PC-9 (cell line): ENCODE measurements at regions not wholly inside any gene's neighbourhood (a gene's known extent, or its start where the extent isn't known, plus 50 kb on each side); places are given as distances from the start of the nearest gene placed in this dataset.
A peak's percentile ranks its signal among the peaks of the same experiment; 100 is the strongest.

ENCODE experiments used
- BruUV-seq: library from RNA; stranded (reverse); fragments of 400-500 nt; replicated peaks from 2 replicates; lab custom pipeline; 2021; lab: Mats Ljungman, UMichigan
- CTCF ChIA-PET: fragments of 300-600 bp; sonication (Branson Sonifier 250); formaldehyde crosslinking; loops from one replicate; lab custom pipeline; 2022; ENCODE audit warnings: antibody characterized with exemption; lab: Charles Lee
- POLR2A ChIA-PET: fragments of 300-600 bp; sonication (Branson Sonifier 250); formaldehyde crosslinking; loops from one replicate; lab custom pipeline; 2022; ENCODE audit warnings: antibody characterized with exemption; ENCODE audit not compliant: unreplicated experiment; lab: Charles Lee
- DNase-seq, 2 experiments: peaks; one replicate each; pipeline versions ENCODE4 v3.0.0 to v3.0.0-alpha.2; 2015 to 2022; ENCODE audit warnings: mixed read lengths in 1 of 2
- H2AFZ ChIP-seq: fragments of 200-600 bp; sonication (generic); 2 replicates; pipeline ENCODE4 v1.8.1; 2017; ENCODE audit warnings: antibody characterized with exemption
- H3F3A ChIP-seq: fragments of 200-600 bp; sonication (generic); 2 replicates; pipeline ENCODE4 v1.8.1; 2017; ENCODE audit warnings: antibody characterized with exemption, mild to moderate bottlenecking, low read depth; ENCODE audit not compliant: insufficient read depth
- H3K27ac ChIP-seq: fragments of 200-600 bp; sonication (generic); 2 replicates; pipeline ENCODE4 v1.6.1; 2016; ENCODE audit warnings: mixed run types
- H3K27me3 ChIP-seq: fragments of 200-600 bp; sonication (generic); 2 replicates; pipeline ENCODE4 v1.6.1; 2016; ENCODE audit warnings: low read depth, mixed run types; ENCODE audit not compliant: insufficient read depth
- H3K36me3 ChIP-seq: fragments of 200-600 bp; sonication (generic); 2 replicates; pipeline ENCODE4 v1.6.1; 2016; ENCODE audit warnings: low read depth, mixed run types
- H3K4me1 ChIP-seq: fragments of 200-600 bp; sonication (generic); replicated peaks from 2 replicates; pipeline ENCODE4 v1.6.1; 2016; ENCODE audit warnings: mixed run types; ENCODE audit not compliant: insufficient read depth
- H3K4me2 ChIP-seq: fragments of 200-600 bp; sonication (generic); 2 replicates; pipeline ENCODE4 v1.6.1; 2017; ENCODE audit warnings: mixed run types
- H3K4me3 ChIP-seq: fragments of 200-600 bp; sonication (generic); 2 replicates; pipeline ENCODE4 v1.6.1; 2016; ENCODE audit warnings: mixed run types
- H3K79me2 ChIP-seq: fragments of 200-600 bp; sonication (generic); 2 replicates; pipeline ENCODE4 v1.6.1; 2017; ENCODE audit warnings: low read depth, mixed run types
- H3K9me2 ChIP-seq: fragments of 200-600 bp; sonication (generic); 2 replicates; pipeline ENCODE4 v1.8.1; 2017; ENCODE audit warnings: mild to moderate bottlenecking; ENCODE audit not compliant: insufficient read depth
- H3K9me3 ChIP-seq: fragments of 200-600 bp; sonication (generic); 2 replicates; pipeline ENCODE4 v1.8.1; 2016; ENCODE audit warnings: low read depth; ENCODE audit not compliant: insufficient read depth
- H4K20me1 ChIP-seq: fragments of 200-600 bp; sonication (generic); 2 replicates; pipeline ENCODE4 v1.8.1; 2017; ENCODE audit not compliant: insufficient read depth
- CTCF ChIP-seq: fragments of 200-600 bp; sonication (generic); conservative IDR thresholded peaks from 2 replicates; pipeline ENCODE4 v1.6.1; 2017; ENCODE audit warnings: mixed run types, antibody characterized with exemption, mild to moderate bottlenecking, moderate library complexity
- EZH2 ChIP-seq: fragments of 200-600 bp; sonication (generic); IDR thresholded peaks from 2 replicates; pipeline ENCODE4 v1.8.0; 2017; ENCODE audit warnings: antibody characterized with exemption, low read depth
- intact Hi-C: fragments of 100-400 bp; cut with micrococcal nuclease; formaldehyde crosslinking; loops from one replicate; pipeline ENCODE4 v1.10.0; 2022; ENCODE audit not compliant: unreplicated experiment

- H4K20me1 ChIP-seq, result no peaks in the 10 kb centered on the region
- no peaks in the 10 kb centered on the region for H3K36me3 ChIP-seq
- H3K4me3 ChIP-seq, result no peak overlapping the region
- BruUV-seq, result no TSS peak
- POLR2A ChIA-PET, result no interaction called here
- intact Hi-C loops, result no loop called here
- H3K27me3 ChIP-seq, result no peaks in the 10 kb centered on the region
- no peaks in the 10 kb centered on the region for H3K9me2 ChIP-seq
- no peaks in the 10 kb centered on the region for H3K9me3 ChIP-seq
- 0 out of 2 replicates have a peak overlapping the region, but pooled peaks have one; percentile 54 for H2AFZ ChIP-seq
- CTCF ChIA-PET, result no interaction called here
- TF ChIP-seq CTCF (no peak), EZH2 (no peak)
- DNase-seq, result no peak
- H3K27ac ChIP-seq, result no peak overlapping the region
- no peak overlapping the region for H3K4me2 ChIP-seq
- H3K79me2 ChIP-seq, result no peaks in the 10 kb centered on the region
- no peaks in the 10 kb centered on the region for H3F3A ChIP-seq
- H3K4me1 ChIP-seq, result no peaks in the 10 kb centered on the region
These were observed 108.0 kb downstream of the MBL2 start for GRCh38 chr10:52664629-52665028.

- CTCF ChIA-PET, result no interaction called here
- BruUV-seq, result no TSS peak
- H3K9me2 ChIP-seq, result no peaks in the 10 kb centered on the region
- no peak for DNase-seq
- H3K27me3 ChIP-seq, result no peaks in the 10 kb centered on the region
- H3K4me3 ChIP-seq, result no peak overlapping the region
- H2AFZ ChIP-seq, result no peak overlapping the region
- H3K9me3 ChIP-seq, result no peaks in the 10 kb centered on the region; the same call in 1 of the 2 replicates
- POLR2A ChIA-PET, result no interaction called here
- no peaks in the 10 kb centered on the region for H3K36me3 ChIP-seq
- intact Hi-C loops, result no loop called here
- H3K4me2 ChIP-seq, result no peak overlapping the region
- H3F3A ChIP-seq, result no peaks in the 10 kb centered on the region
- H3K79me2 ChIP-seq, result no peaks in the 10 kb centered on the region
- no peak overlapping the region for H3K27ac ChIP-seq
- H3K4me1 ChIP-seq, result no peaks in the 10 kb centered on the region
- no peaks in the 10 kb centered on the region for H4K20me1 ChIP-seq
- TF ChIP-seq CTCF, result no peak
These were observed 106.8 kb downstream of the MBL2 start for GRCh38 chr10:52665821-52666220.

GRCh38 chr10:52666931-52667330, 105.7 kb downstream of the MBL2 start:
- no peak for DNase-seq
- no peaks in the 10 kb centered on the region; the same call in 1 of the 2 replicates for H3K9me3 ChIP-seq
- H3K4me1 ChIP-seq, result no peaks in the 10 kb centered on the region
- TF ChIP-seq EZH2 (no peak), CTCF (no peak)
- H3K27ac ChIP-seq, result no peak overlapping the region
- H3K9me2 ChIP-seq, result no peaks in the 10 kb centered on the region
- H4K20me1 ChIP-seq, result no peaks in the 10 kb centered on the region
- no peaks in the 10 kb centered on the region for H3K79me2 ChIP-seq
- ChIA-PET POLR2A (no interaction called here), CTCF (no interaction called here)
- no peaks in the 10 kb centered on the region for H3K27me3 ChIP-seq
- intact Hi-C loops, result no loop called here
- no peaks in the 10 kb centered on the region for H3F3A ChIP-seq
- no peak overlapping the region for H3K4me2 ChIP-seq
- H3K36me3 ChIP-seq, result no peaks in the 10 kb centered on the region
- no peak overlapping the region for H3K4me3 ChIP-seq
- H2AFZ ChIP-seq, result no peak overlapping the region
- no TSS peak for BruUV-seq
